Cerebellar cortex (tissue), 1 donor: ENCODE measurements at regions not wholly inside any gene's neighbourhood (a gene's known extent, or its start where the extent isn't known, plus 50 kb on each side); places are given as distances from the start of the nearest gene placed in this dataset.
"Not testable (repeated sequence)": the region's sequence is repeated elsewhere in the genome, so short reads cannot be mapped to it uniquely, and the experiment has no call there.

Experiments
- DNase-seq: peaks from one replicate; pipeline ENCODE4 v3.0.0-alpha.2; 2015; ENCODE audit warnings: low spot score

- DNase-seq: no peak
These were observed 141.7 kb downstream of the C3orf38 start for GRCh38 chr3:88291486-88291885.

GRCh38 chr3:88298189-88298588 is 148.4 kb downstream of the C3orf38 start:
- no peak for DNase-seq

GRCh38 chr3:88301273-88301995 is 151.7 kb downstream of the C3orf38 start:
- no peak for DNase-seq

GRCh38 chr3:88301996-88302393 is 152.2 kb downstream of the C3orf38 start:
- no peak for DNase-seq

GRCh38 chr3:88303331-88303904 is 153.7 kb downstream of the C3orf38 start:
- DNase-seq: not testable (repeated sequence)

- no peak for DNase-seq
These were observed 157.9 kb downstream of the C3orf38 start for GRCh38 chr3:88307666-88308065.

- DNase-seq: no peak
These were observed 162.1 kb downstream of the C3orf38 start for GRCh38 chr3:88311826-88312225.

GRCh38 chr3:88312256-88312655 is 162.5 kb downstream of the C3orf38 start:
- no peak for DNase-seq

GRCh38 chr3:88318067-88318466 is 168.3 kb downstream of the C3orf38 start:
- DNase-seq: no peak

- no peak for DNase-seq
These were observed 171.7 kb downstream of the C3orf38 start for GRCh38 chr3:88321363-88322050.

- DNase-seq: no peak
These were observed 175.0 kb downstream of the C3orf38 start for GRCh38 chr3:88324788-88325187.

GRCh38 chr3:88334187-88334868 is 184.6 kb downstream of the C3orf38 start:
- no peak for DNase-seq

GRCh38 chr3:88336894-88337293 is 187.1 kb downstream of the C3orf38 start:
- DNase-seq: no peak

- DNase-seq: no peak
These were observed 193.5 kb downstream of the C3orf38 start for GRCh38 chr3:88343264-88343663.

GRCh38 chr3:88346643-88347042 is 196.9 kb downstream of the C3orf38 start:
- DNase-seq: no peak

GRCh38 chr3:88362428-88362827 is 212.7 kb downstream of the C3orf38 start:
- no peak for DNase-seq

GRCh38 chr3:88364926-88365325 is 215.2 kb downstream of the C3orf38 start:
- no peak for DNase-seq

- DNase-seq: no peak
These were observed 219.6 kb downstream of the C3orf38 start for GRCh38 chr3:88369337-88369736.

GRCh38 chr3:88369767-88370166 is 220.0 kb downstream of the C3orf38 start:
- DNase-seq: no peak

GRCh38 chr3:88385090-88385489 is 235.3 kb downstream of the C3orf38 start:
- no peak for DNase-seq

GRCh38 chr3:88398581-88398980 is 248.8 kb downstream of the C3orf38 start:
- DNase-seq: no peak

GRCh38 chr3:88403319-88403718 is 253.6 kb downstream of the C3orf38 start:
- no peak for DNase-seq

GRCh38 chr3:88408097-88408496 is 258.3 kb downstream of the C3orf38 start:
- no peak for DNase-seq
